NT2/D1 (cell line): ENCODE measurements at regions not wholly inside any gene's neighbourhood (a gene's known extent, or its start where the extent isn't known, plus 50 kb on each side); places are given as distances from the start of the nearest gene placed in this dataset.

Experiments
- SUZ12 ChIP-seq: IDR thresholded peaks from 2 replicates; pipeline ENCODE4 v1.6.1; 2011; ENCODE audit not compliant: insufficient read length, insufficient read depth; ENCODE audit errors: extremely low read depth
- YY1 ChIP-seq: IDR thresholded peaks from 2 replicates; pipeline ENCODE4 v1.6.1; 2011; ENCODE audit not compliant: insufficient read length, insufficient read depth
- ZNF274 ChIP-seq: IDR thresholded peaks from 2 replicates; pipeline ENCODE4 v1.6.1; 2011; ENCODE audit warnings: mild to moderate bottlenecking, low read depth, low read length

- TF ChIP-seq ZNF274 (no peak), SUZ12 (peak; percentile 77), YY1 (no peak)
Measured at GRCh38 chr11:43582024-43582862, 98.3 kb upstream of the HSD17B12 start.
